ENCODE measurements at regions not wholly inside any gene's neighbourhood (a gene's known extent, or its start where the extent isn't known, plus 50 kb on each side); places are given as distances from the start of the nearest gene placed in this dataset.
"Not testable (repeated sequence)": the region's sequence is repeated elsewhere in the genome, so short reads cannot be mapped to it uniquely, and the experiment has no call there.

- ATAC-seq (no peak), DNase-seq (ENCODE audit: low spot score in 2 of 2) (no peak)
- peaks cover 3% of the 10 kb centered on the region for H3K9me3 Mint-ChIP-seq
- H3K36me3 Mint-ChIP-seq = no peaks in the 10 kb centered on the region
- no peak overlapping the region for H3K4me3 Mint-ChIP-seq
- H3K4me1 Mint-ChIP-seq = no peaks in the 10 kb centered on the region
- no peak overlapping the region for H3K27ac Mint-ChIP-seq
These were observed 301.8 kb upstream of the GALNT5 start for GRCh38 chr2:156955701-156956100.

GRCh38 chr2:156956161-156956560 lies 301.3 kb upstream of the GALNT5 start:
- H3K4me1 Mint-ChIP-seq = no peaks in the 10 kb centered on the region
- peaks cover 3% of the 10 kb centered on the region for H3K9me3 Mint-ChIP-seq
- no peak overlapping the region for H3K4me3 Mint-ChIP-seq
- no peak overlapping the region for H3K27ac Mint-ChIP-seq
- DNase-seq (ENCODE audit: low spot score in 2 of 2) (no peak), ATAC-seq (no peak)
- no peaks in the 10 kb centered on the region for H3K36me3 Mint-ChIP-seq

- no peaks in the 10 kb centered on the region for H3K36me3 Mint-ChIP-seq
- DNase-seq (ENCODE audit: low spot score in 2 of 2) (no peak), ATAC-seq (no peak)
- H3K4me1 Mint-ChIP-seq = no peaks in the 10 kb centered on the region
- no peak overlapping the region for H3K27ac Mint-ChIP-seq
- no peak overlapping the region for H3K4me3 Mint-ChIP-seq
- no peaks in the 10 kb centered on the region for H3K9me3 Mint-ChIP-seq
These were observed 299.1 kb upstream of the GALNT5 start for GRCh38 chr2:156958374-156958773.

- Mint-ChIP-seq H3K27ac (no peak overlapping the region), H3K36me3 (no peaks in the 10 kb centered on the region), H3K4me1 (no peaks in the 10 kb centered on the region), H3K4me3 (no peak overlapping the region), H3K9me3 (no peaks in the 10 kb centered on the region)
- DNase-seq (ENCODE audit: low spot score in 2 of 2) (no peak), ATAC-seq (peak; percentile 37)
These were observed 298.0 kb upstream of the GALNT5 start for GRCh38 chr2:156959481-156959880.

- H3K4me1 Mint-ChIP-seq = no peaks in the 10 kb centered on the region
- no peaks in the 10 kb centered on the region for H3K36me3 Mint-ChIP-seq
- H3K4me3 Mint-ChIP-seq = no peak overlapping the region
- no peak overlapping the region for H3K27ac Mint-ChIP-seq
- ATAC-seq (no peak), DNase-seq (ENCODE audit: low spot score in 2 of 2) (no peak)
- no peaks in the 10 kb centered on the region for H3K9me3 Mint-ChIP-seq
These were observed 274.9 kb upstream of the GALNT5 start for GRCh38 chr2:156982615-156983014.

- Mint-ChIP-seq H3K4me1 (no peaks in the 10 kb centered on the region), H3K36me3 (no peaks in the 10 kb centered on the region), H3K4me3 (no peak overlapping the region), H3K9me3 (peaks cover 2% of the 10 kb centered on the region), H3K27ac (no peak overlapping the region)
- peak; percentile 21 for ATAC-seq
- DNase-seq (ENCODE audit: low spot score in 2 of 2) = no peak
These were observed 271.0 kb upstream of the GALNT5 start for GRCh38 chr2:156986339-156986988.

GRCh38 chr2:156999661-157000060 lies 257.8 kb upstream of the GALNT5 start:
- Mint-ChIP-seq H3K4me1 (no peaks in the 10 kb centered on the region), H3K27ac (no peak overlapping the region), H3K4me3 (no peak overlapping the region), H3K36me3 (no peaks in the 10 kb centered on the region), H3K9me3 (peaks cover under 1% of the 10 kb centered on the region)
- DNase-seq (ENCODE audit: low spot score in 2 of 2) = no peak
- no peak for ATAC-seq

- no peaks in the 10 kb centered on the region for H3K4me1 Mint-ChIP-seq
- DNase-seq (ENCODE audit: low spot score in 2 of 2) (no peak), ATAC-seq (no peak)
- H3K4me3 Mint-ChIP-seq = no peak overlapping the region
- no peak overlapping the region for H3K27ac Mint-ChIP-seq
- H3K36me3 Mint-ChIP-seq = no peaks in the 10 kb centered on the region
- no peaks in the 10 kb centered on the region for H3K9me3 Mint-ChIP-seq
These were observed 252.7 kb upstream of the GALNT5 start for GRCh38 chr2:157004789-157005188.

- ATAC-seq = no peak
- DNase-seq (ENCODE audit: low spot score in 2 of 2) = no peak
- Mint-ChIP-seq H3K4me1 (no peaks in the 10 kb centered on the region), H3K36me3 (no peaks in the 10 kb centered on the region), H3K4me3 (no peak overlapping the region), H3K9me3 (peaks cover 3% of the 10 kb centered on the region), H3K27ac (no peak overlapping the region)
These were observed 242.4 kb upstream of the GALNT5 start for GRCh38 chr2:157015015-157015575.

- DNase-seq (ENCODE audit: low spot score in 2 of 2); H3K27ac Mint-ChIP-seq; H3K9me3 Mint-ChIP-seq; H3K4me1 Mint-ChIP-seq; H3K4me3 Mint-ChIP-seq; ATAC-seq; H3K36me3 Mint-ChIP-seq: not testable (repeated sequence)
These were observed 234.2 kb upstream of the GALNT5 start for GRCh38 chr2:157023264-157023663.

GRCh38 chr2:157024129-157024528 lies 233.4 kb upstream of the GALNT5 start:
- no peak for ATAC-seq
- Mint-ChIP-seq H3K27ac (no peak overlapping the region), H3K4me1 (no peaks in the 10 kb centered on the region), H3K9me3 (no peaks in the 10 kb centered on the region), H3K36me3 (no peaks in the 10 kb centered on the region), H3K4me3 (no peak overlapping the region)
- no peak for DNase-seq (ENCODE audit: low spot score in 2 of 2)

- no peaks in the 10 kb centered on the region for H3K36me3 Mint-ChIP-seq
- H3K4me3 Mint-ChIP-seq = no peak overlapping the region
- no peak for ATAC-seq
- DNase-seq (ENCODE audit: low spot score in 2 of 2) = no peak
- H3K9me3 Mint-ChIP-seq = no peaks in the 10 kb centered on the region
- no peaks in the 10 kb centered on the region for H3K4me1 Mint-ChIP-seq
- no peak overlapping the region for H3K27ac Mint-ChIP-seq
These were observed 225.5 kb upstream of the GALNT5 start for GRCh38 chr2:157032017-157032416.

GRCh38 chr2:157036726-157037125 lies 220.8 kb upstream of the GALNT5 start:
- DNase-seq (ENCODE audit: low spot score in 2 of 2) (no peak), ATAC-seq (no peak)
- Mint-ChIP-seq H3K36me3 (no peaks in the 10 kb centered on the region), H3K9me3 (no peaks in the 10 kb centered on the region), H3K4me3 (no peak overlapping the region), H3K4me1 (no peaks in the 10 kb centered on the region), H3K27ac (no peak overlapping the region)

- H3K9me3 Mint-ChIP-seq = no peaks in the 10 kb centered on the region
- ATAC-seq (no peak), DNase-seq (ENCODE audit: low spot score in 2 of 2) (no peak)
- no peak overlapping the region for H3K27ac Mint-ChIP-seq
- no peaks in the 10 kb centered on the region for H3K4me1 Mint-ChIP-seq
- no peaks in the 10 kb centered on the region for H3K36me3 Mint-ChIP-seq
- no peak overlapping the region for H3K4me3 Mint-ChIP-seq
These were observed 213.7 kb upstream of the GALNT5 start for GRCh38 chr2:157043786-157044185.

- Mint-ChIP-seq H3K27ac (no peak overlapping the region), H3K4me3 (no peak overlapping the region), H3K4me1 (no peaks in the 10 kb centered on the region), H3K36me3 (no peaks in the 10 kb centered on the region), H3K9me3 (no peaks in the 10 kb centered on the region)
- ATAC-seq (no peak), DNase-seq (ENCODE audit: low spot score in 2 of 2) (no peak)
These were observed 211.1 kb upstream of the GALNT5 start for GRCh38 chr2:157046396-157046795.

- Mint-ChIP-seq H3K4me3 (no peak overlapping the region), H3K4me1 (no peaks in the 10 kb centered on the region), H3K36me3 (no peaks in the 10 kb centered on the region), H3K9me3 (no peaks in the 10 kb centered on the region), H3K27ac (no peak overlapping the region)
- DNase-seq (ENCODE audit: low spot score in 2 of 2) (no peak), ATAC-seq (no peak)
These were observed 204.8 kb upstream of the GALNT5 start for GRCh38 chr2:157052685-157053224.
